Breast epithelium (tissue), 4 donors: ENCODE measurements at regions not wholly inside any gene's neighbourhood (a gene's known extent, or its start where the extent isn't known, plus 50 kb on each side); places are given as distances from the start of the nearest gene placed in this dataset.

Source experiments
- DNase-seq, 2 donors: peaks; one replicate each; pipeline ENCODE4 v3.0.0-alpha.2; 2019; ENCODE audit warnings: low spot score in 2 of 2
- H3K27ac ChIP-seq, 2 donors: fragments of 200-600 bp; sonication (generic) in 1 of 2; one replicate each; pipeline ENCODE4 v1.5.1; 2016 to 2019; ENCODE audit warnings: mild to moderate bottlenecking in 1 of 2
- H3K27me3 ChIP-seq, 2 donors: fragments of 200-600 bp; sonication (generic) in 1 of 2; one replicate each; pipeline versions ENCODE4 v1.5.1 to v1.6.0; 2017 to 2019; ENCODE audit warnings: control low read depth in 1 of 2, mild to moderate bottlenecking in 1 of 2
- H3K36me3 ChIP-seq: fragments of 200-600 bp; one replicate; pipeline ENCODE4 v1.5.1; 2019
- H3K4me1 ChIP-seq, 2 donors: fragments of 200-600 bp; sonication (generic); one replicate each; pipeline ENCODE4 v1.5.1; 2016 to 2019; ENCODE audit warnings: control low read depth in 1 of 2
- H3K4me3 ChIP-seq, 3 donors: fragments of 200-600 bp; sonication (generic); 1 replicate in 2 of 3; 2 replicates in 1 of 3; pipeline ENCODE4 v1.5.1; 2016 to 2019; ENCODE audit warnings: mild to moderate bottlenecking in 3 of 3, moderate library complexity in 2 of 3
- H3K9me3 ChIP-seq, 2 donors: fragments of 200-600 bp; sonication (generic) in 1 of 2; one replicate each; pipeline ENCODE4 v1.5.1; 2016 to 2019; ENCODE audit warnings: control low read depth in 1 of 2
- CTCF ChIP-seq, 3 donors: fragments of 450-650 bp; IDR thresholded peaks; one replicate each; pipeline ENCODE4 v1.5.1; 2016 to 2017; ENCODE audit warnings: antibody characterized with exemption in 3 of 3, mild to moderate bottlenecking in 3 of 3, moderate library complexity in 3 of 3
- POLR2A ChIP-seq: fragments of 450-650 bp; IDR thresholded peaks from one replicate; pipeline ENCODE4 v1.6.1; 2016; ENCODE audit warnings: antibody characterized with exemption, mild to moderate bottlenecking, moderate library complexity
- POLR2AphosphoS5 ChIP-seq, 3 donors: sonication (generic); formaldehyde crosslinking; IDR thresholded peaks; one replicate each; pipeline ENCODE4 v1.6.1; 2017; ENCODE audit warnings: antibody characterized with exemption in 3 of 3
- intact Hi-C: fragments of 100-400 bp; cut with DNase I; formaldehyde crosslinking; loops from one replicate; pipeline ENCODE4 v1.15.1; 2023; ENCODE audit warnings: low total_unique reads

- DNase-seq: no peak
- H3K4me3 ChIP-seq: no peak overlapping the region
- H3K27me3 ChIP-seq: no peaks in the 10 kb centered on the region
- TF ChIP-seq CTCF (IDR thresholded peaks at IDR 0.05): no peak
- no peak for TF ChIP-seq POLR2A
- TF ChIP-seq POLR2AphosphoS5 (IDR thresholded peaks at IDR 0.05): no peak
- H3K9me3 ChIP-seq: no peaks in the 10 kb centered on the region
- intact Hi-C loops: no loop called here
- no peaks in the 10 kb centered on the region for H3K36me3 ChIP-seq
- no peak overlapping the region for H3K27ac ChIP-seq
- no peaks in the 10 kb centered on the region for H3K4me1 ChIP-seq
Observed at GRCh38 chr10:24793648-24794379, 70.1 kb upstream of the ARHGAP21 start.

DNA sequence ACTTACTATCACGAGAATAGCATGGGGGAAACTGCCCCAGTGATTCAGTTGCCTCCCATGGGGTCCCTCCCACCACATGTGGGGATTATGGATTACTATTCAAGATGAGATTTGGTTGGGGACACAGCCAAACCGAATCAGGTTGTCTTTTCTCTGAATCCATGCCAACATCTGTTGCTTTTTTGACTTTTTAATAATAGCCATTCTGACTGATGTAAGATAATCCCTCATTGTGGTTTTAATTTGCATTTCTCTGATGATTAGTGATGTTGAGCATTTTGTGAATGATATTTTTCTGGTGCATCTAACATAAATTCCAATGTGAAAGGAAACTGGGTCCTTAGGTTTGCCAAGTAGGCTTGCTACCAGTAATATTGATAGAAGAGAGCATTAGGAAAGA is 69.0 kb upstream of the ARHGAP21 start:
- H3K27ac ChIP-seq: no peak overlapping the region
- H3K4me3 ChIP-seq: no peak overlapping the region
- no peak for DNase-seq
- no peaks in the 10 kb centered on the region for H3K9me3 ChIP-seq
- H3K4me1 ChIP-seq: no peaks in the 10 kb centered on the region
- H3K36me3 ChIP-seq: no peaks in the 10 kb centered on the region
- intact Hi-C loops: no loop called here
- TF ChIP-seq CTCF (IDR thresholded peaks at IDR 0.05) (no peak), POLR2A (no peak), POLR2AphosphoS5 (IDR thresholded peaks at IDR 0.05) (no peak)
- no peaks in the 10 kb centered on the region for H3K27me3 ChIP-seq

- intact Hi-C loops: no loop called here
- Histone ChIP-seq H3K36me3 (no peaks in the 10 kb centered on the region), H3K4me3 (no peak overlapping the region), H3K27ac (no peak overlapping the region), H3K4me1 (no peaks in the 10 kb centered on the region), H3K9me3 (no peaks in the 10 kb centered on the region), H3K27me3 (no peaks in the 10 kb centered on the region)
- TF ChIP-seq POLR2A (no peak), POLR2AphosphoS5 (IDR thresholded peaks at IDR 0.05) (no peak), CTCF (IDR thresholded peaks at IDR 0.05) (no peak)
- DNase-seq: no peak
Observed at GRCh38 chr10:24791084-24791726, 67.5 kb upstream of the ARHGAP21 start.

- no peaks in the 10 kb centered on the region for H3K9me3 ChIP-seq
- H3K4me1 ChIP-seq: no peaks in the 10 kb centered on the region
- H3K4me3 ChIP-seq: no peak overlapping the region
- H3K27ac ChIP-seq: no peak overlapping the region
- intact Hi-C loops: no loop called here
- TF ChIP-seq CTCF (IDR thresholded peaks at IDR 0.05): no peak
- no peak for TF ChIP-seq POLR2A
- TF ChIP-seq POLR2AphosphoS5 (IDR thresholded peaks at IDR 0.05): no peak
- DNase-seq: no peak
- H3K27me3 ChIP-seq: no peaks in the 10 kb centered on the region
- H3K36me3 ChIP-seq: no peaks in the 10 kb centered on the region
Observed at GRCh38 chr10:24790599-24790998, 66.9 kb upstream of the ARHGAP21 start.

- DNase-seq: no peak
- H3K27me3 ChIP-seq: no peaks in the 10 kb centered on the region
- H3K4me1 ChIP-seq: no peaks in the 10 kb centered on the region
- H3K9me3 ChIP-seq: no peaks in the 10 kb centered on the region
- no peaks in the 10 kb centered on the region for H3K36me3 ChIP-seq
- TF ChIP-seq CTCF (IDR thresholded peaks at IDR 0.05) (no peak), POLR2AphosphoS5 (IDR thresholded peaks at IDR 0.05) (no peak), POLR2A (no peak)
- H3K27ac ChIP-seq: no peak overlapping the region
- intact Hi-C loops: no loop called here
- H3K4me3 ChIP-seq: no peak overlapping the region
Observed at GRCh38 chr10:24790073-24790472, 66.4 kb upstream of the ARHGAP21 start.
